ENCODE measurements at regions not wholly inside any gene's neighbourhood (a gene's known extent, or its start where the extent isn't known, plus 50 kb on each side); places are given as distances from the start of the nearest gene placed in this dataset.

DNA sequence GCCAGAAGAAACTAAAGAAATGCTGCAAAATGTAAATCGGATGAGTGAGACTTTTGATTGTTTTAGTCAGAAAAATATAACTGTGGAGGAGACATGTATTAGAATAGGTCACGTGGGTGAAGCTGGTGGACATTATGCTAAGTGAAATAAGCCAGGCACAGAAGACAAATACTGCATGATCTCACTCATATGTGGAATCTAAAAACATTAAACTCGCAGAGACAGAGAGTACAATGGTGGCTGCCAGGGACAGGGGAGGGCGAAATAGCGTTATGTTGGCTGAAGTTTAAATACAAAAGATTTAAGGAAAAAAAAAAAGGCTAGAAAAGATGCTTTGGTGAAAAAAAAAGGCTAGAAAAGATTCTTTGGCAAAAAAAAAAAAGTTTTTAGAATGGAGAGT is 63.5 kb upstream of the HDDC2 start:
- Histone ChIP-seq H3K27ac (ENCODE audit: insufficient read length, low read depth, low read length) (no peak overlapping the region), H3K79me2 (ENCODE audit: insufficient read depth, low read length) (no peaks in the 10 kb centered on the region), H3K79me1 (ENCODE audit: insufficient read depth, low read depth, low read length, poor library complexity, severe bottlenecking) (no peaks in the 10 kb centered on the region), H2BK120ac (ENCODE audit: low read depth, low read length, poor library complexity, severe bottlenecking) (no peak overlapping the region), H4K5ac (ENCODE audit: insufficient read length, low read depth, low read length) (no peak overlapping the region), H3K4me2 (ENCODE audit: insufficient read depth, insufficient read length, low read length) (no peak overlapping the region), H4K8ac (replicated peaks; ENCODE audit: insufficient read length, low read depth, low read length) (no peak overlapping the region), H3K27me3 (ENCODE audit: insufficient read depth, low read length) (no peaks in the 10 kb centered on the region; the same call in 1 of the 2 replicates), H2BK20ac (ENCODE audit: low read depth, low read length, poor library complexity, severe bottlenecking) (no peak overlapping the region), H3K4me1 (ENCODE audit: insufficient read depth, low read length) (peaks cover 5% of the 10 kb centered on the region; the same call in 1 of the 2 replicates), H2BK5ac (ENCODE audit: insufficient read length, low read length) (no peak overlapping the region), H3K4ac (ENCODE audit: low read depth, low read length) (no peak overlapping the region), H3K23me2 (ENCODE audit: insufficient read length, low read depth, low read length, poor library complexity, severe bottlenecking) (peaks cover 11% of the 10 kb centered on the region), H4K91ac (ENCODE audit: insufficient read length, low read depth, low read length) (no peak overlapping the region), H3K56ac (ENCODE audit: insufficient read length, low read depth, low read length) (no peak overlapping the region), H4K20me1 (ENCODE audit: control insufficient read depth, insufficient read depth, insufficient read length) (no peaks in the 10 kb centered on the region), H3K9me3 (ENCODE audit: control insufficient read depth, low read depth, low read length) (no peaks in the 10 kb centered on the region), H3K9ac (ENCODE audit: extremely low read depth, insufficient read length, low read length) (no peak overlapping the region), H2AK5ac (ENCODE audit: insufficient read length, low read length) (no peak overlapping the region), H3K14ac (ENCODE audit: insufficient read depth, low read length) (no peak overlapping the region), H3K18ac (ENCODE audit: insufficient read length, low read depth, low read length) (no peak overlapping the region), H3K23ac (ENCODE audit: insufficient read length, low read depth, low read length) (no peak overlapping the region), H2AFZ (ENCODE audit: low read length) (no peak overlapping the region), H2BK15ac (ENCODE audit: low read depth, low read length) (no peak overlapping the region), H3T11ph (ENCODE audit: low read length) (no peak overlapping the region), H2BK12ac (ENCODE audit: insufficient read length, low read depth, low read length) (no peak overlapping the region)
- Mint-ChIP-seq H3K4me3 (no peak overlapping the region), H3K36me3 (ENCODE audit: insufficient read depth in 1 of 3, low read depth in 3 of 3) (no peaks in the 10 kb centered on the region), H3K4me1 (peaks cover 13 to 14% of the 10 kb centered on the region in 2 experiments), H3K27me3 (ENCODE audit: low read depth) (peaks cover 51% of the 10 kb centered on the region), H3K27ac (peak overlapping the region in 1 of 3 experiments; percentile 27; a peak in 1 of 7 replicates), H3K9me3 (no peaks in the 10 kb centered on the region)
- no CpG with 5 or more reads among the region's 5 CpGs for WGBS (ENCODE audit: extremely low coverage, insufficient read length, low lambda C conversion rate)
- TF ChIP-seq, protein P1, sequence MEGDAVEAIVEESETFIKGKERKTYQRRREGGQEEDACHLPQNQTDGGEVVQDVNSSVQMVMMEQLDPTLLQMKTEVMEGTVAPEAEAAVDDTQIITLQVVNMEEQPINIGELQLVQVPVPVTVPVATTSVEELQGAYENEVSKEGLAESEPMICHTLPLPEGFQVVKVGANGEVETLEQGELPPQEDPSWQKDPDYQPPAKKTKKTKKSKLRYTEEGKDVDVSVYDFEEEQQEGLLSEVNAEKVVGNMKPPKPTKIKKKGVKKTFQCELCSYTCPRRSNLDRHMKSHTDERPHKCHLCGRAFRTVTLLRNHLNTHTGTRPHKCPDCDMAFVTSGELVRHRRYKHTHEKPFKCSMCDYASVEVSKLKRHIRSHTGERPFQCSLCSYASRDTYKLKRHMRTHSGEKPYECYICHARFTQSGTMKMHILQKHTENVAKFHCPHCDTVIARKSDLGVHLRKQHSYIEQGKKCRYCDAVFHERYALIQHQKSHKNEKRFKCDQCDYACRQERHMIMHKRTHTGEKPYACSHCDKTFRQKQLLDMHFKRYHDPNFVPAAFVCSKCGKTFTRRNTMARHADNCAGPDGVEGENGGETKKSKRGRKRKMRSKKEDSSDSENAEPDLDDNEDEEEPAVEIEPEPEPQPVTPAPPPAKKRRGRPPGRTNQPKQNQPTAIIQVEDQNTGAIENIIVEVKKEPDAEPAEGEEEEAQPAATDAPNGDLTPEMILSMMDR (conservative IDR thresholded peaks at IDR 0.05), result no peak
- DNase-seq, result no peak
